Stimulated activated CD4-positive, alpha-beta T cell treated with anti-CD3 and anti-CD28 coated beads, Interleukin-15, amount 100 ng/mL, for 48 hours (primary cell): ENCODE measurements at regions not wholly inside any gene's neighbourhood (a gene's known extent, or its start where the extent isn't known, plus 50 kb on each side); places are given as distances from the start of the nearest gene placed in this dataset.

Source experiments
- DNase-seq, 2 donors: peaks; one replicate each; pipeline ENCODE4 v3.0.0-alpha.2; 2020; ENCODE audit warnings: low read depth in 2 of 2

DNA sequence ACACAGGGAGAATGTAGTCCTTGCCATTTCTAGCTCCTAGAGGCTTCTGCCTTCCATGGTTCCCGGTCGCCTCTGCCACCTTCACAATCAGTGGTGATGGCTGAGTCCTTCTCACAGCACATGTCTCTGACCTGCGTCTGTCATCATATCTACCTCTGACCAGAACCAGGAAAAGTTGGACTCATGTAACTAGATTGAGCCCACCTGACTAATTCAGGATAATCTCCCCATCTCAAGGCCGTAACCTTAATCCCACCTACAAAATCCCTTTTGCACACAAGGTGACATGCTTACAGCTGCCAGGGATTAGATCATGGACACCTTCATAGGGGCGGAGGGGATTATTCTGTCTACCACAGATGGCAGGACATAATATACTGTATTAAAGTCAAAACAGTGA lies 375.6 kb downstream of the ICE1 start:
- DNase-seq = no peak

DNA sequence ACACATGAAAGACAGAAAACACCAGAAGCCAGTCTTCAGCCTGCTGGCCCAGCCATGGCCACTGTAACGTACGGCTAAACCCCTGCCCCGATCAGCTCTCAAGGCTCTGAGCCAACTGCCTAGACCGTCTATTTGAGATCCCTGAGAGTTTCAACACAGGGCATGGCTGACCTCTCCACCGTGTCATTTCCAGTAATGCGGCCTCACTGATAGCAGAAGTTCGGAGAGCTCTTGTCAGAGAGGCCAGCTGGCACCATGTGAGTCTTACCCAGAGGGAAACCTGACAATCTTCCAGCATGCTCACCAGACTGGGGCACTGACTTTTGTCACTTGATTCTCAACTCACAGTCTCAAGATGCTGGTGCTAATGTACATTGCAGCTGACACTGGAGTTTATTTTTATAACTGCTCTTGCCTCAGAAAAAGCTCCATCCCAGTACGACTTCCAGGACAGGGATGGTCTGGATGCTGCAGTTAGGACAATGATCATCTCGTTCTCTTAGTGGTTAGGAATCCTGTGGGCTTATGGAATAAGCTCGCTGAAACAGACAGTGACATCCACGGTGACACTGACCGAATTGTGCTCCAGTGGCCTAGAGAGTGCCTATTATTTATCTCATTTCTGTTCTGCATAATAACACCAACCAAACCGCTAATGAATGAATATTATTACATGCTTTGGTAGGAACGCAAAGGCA lies 372.7 kb downstream of the ICE1 start:
- no peak for DNase-seq

DNA sequence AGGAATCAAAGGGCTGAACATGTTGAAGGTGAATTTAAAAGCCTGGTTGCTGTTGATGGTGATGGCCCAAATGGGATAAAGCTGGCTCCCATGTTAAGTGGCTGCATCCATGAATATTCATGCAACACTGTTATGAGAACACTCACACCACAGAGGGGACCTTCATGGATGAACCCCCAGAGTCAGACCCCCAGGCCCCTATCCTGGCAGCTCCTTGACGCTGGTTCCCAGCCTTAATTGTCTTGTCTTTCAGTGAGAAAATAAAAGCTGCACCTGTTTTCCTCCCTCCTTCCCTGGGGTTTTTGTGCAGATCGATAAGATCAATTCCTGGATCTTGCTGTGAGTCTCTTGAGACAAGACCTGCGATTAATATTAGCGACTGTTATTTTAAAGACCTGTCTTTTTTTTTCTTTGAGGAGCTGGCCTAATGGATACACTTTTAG lies 371.7 kb downstream of the ICE1 start:
- no peak for DNase-seq

- DNase-seq = no peak
Observed at GRCh38 chr5:5793242-5794117, 371.0 kb downstream of the ICE1 start.

DNA sequence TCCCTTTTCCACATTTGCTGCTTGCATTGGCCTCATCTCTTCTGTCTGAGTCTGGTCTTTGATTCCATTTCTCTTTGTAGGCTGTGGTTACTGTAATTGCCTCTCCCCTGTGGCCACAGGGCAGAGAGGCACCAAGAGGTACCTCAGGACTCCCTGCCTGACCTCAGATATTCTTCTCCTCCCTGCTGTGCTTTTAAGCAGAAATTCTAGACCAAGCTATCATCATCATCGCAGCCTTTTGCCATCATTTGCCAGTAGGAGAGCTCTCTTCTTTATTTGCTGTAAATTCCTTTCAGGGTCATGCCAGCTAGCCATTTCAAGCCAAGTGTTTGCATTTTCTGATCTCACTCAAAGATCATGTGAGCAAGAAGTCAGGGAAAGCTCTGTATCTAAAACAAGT lies 369.6 kb downstream of the ICE1 start:
- DNase-seq = no peak

DNA sequence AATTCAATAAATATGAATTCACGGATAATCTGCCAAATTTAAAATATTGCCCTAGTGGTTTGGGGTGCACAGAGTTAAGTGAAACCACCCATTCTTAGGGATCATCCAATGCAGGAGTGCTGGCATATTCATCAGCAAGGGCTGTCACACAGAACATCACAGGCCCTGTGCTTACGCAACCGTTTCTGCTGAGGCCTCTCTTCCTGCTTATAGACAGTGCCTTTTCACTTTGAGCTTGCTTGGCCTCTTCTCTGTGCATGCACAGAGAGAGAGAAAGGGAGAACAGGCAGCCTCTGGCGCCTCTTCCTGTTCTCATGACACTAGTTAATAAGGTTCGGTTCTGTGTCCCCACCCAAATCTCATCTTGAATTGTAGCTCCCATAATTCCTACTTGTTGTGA lies 366.3 kb downstream of the ICE1 start:
- no peak for DNase-seq

DNA sequence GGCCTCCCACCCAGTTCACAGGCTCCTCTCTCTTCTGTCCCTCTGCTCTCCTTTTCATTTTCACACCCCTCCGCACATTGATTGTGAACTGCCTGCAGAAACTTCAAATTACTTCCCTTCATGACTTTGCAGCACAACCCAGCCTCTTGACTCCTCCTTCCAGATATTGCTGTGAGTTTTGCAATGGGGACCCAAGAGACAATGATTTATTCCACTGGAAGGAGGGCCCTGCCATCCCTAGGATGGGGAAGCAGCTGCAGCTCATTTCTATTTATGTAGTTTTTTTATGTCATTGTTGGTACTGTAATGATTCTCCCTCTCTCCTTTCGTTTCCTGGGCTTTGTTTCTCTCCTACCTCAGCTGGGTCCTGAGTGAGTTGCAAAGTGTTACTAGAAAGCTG lies 364.9 kb downstream of the ICE1 start:
- no peak for DNase-seq

GRCh38 chr5:5784101-5784500 lies 361.6 kb downstream of the ICE1 start:
- no peak for DNase-seq

DNA sequence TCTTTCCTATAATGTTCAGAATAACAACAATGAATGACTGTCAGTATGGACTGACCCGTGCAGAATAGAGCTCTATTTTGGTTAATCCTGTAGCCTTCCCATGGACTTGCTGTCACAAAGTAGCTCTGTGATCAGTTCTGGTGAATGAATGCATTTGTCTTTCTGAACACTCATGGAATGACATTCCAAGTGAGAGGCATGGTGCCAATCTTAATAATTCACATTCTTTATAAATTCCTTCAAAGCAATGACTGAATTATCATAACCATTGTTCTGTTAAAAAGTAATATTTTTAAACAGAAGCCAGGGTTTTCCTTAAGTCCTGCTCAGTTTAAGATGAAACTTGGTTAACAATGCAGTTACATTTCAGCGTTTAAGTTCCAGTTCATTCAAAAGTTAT lies 360.5 kb downstream of the ICE1 start:
- DNase-seq = no peak

- DNase-seq = no peak
Observed at GRCh38 chr5:5782402-5782801, 359.9 kb downstream of the ICE1 start.

DNA sequence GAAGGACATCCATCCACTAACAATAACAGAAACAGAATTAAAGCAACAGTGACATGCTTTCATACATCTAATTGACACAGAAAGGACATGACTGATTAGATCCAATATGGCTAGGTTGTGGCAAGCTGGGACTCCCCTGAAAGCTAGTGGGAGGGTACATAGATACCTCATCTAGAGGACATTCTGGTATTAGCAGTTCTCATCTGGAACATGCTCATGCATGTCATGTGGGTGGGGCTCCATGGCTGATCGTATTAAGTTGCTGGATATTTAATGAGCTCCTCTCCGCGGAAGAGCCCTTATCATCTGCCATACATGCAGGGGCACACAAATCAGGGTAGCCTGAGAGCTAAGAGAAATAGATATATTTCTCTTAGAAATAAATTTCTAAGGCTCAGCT lies 358.9 kb downstream of the ICE1 start:
- DNase-seq = no peak

DNA sequence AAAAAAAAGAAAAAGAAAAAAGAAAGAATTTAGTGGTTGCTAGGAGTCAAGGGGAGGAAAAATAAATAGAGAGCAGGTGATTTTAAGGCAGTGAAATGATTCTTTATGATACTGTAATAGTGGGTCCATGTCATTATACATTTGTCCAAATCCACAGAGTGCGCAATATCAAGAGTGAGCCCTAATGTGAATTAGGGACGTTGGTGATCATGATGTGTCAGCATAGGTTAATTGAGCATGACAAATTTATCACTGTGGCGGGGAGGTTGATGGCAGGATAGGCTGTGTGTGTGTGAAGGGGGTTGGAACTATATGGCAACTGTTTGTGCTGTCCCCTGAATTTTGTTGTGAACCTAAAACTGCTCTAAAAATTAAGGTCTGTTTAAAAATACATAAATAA lies 357.8 kb downstream of the ICE1 start:
- no peak for DNase-seq

DNA sequence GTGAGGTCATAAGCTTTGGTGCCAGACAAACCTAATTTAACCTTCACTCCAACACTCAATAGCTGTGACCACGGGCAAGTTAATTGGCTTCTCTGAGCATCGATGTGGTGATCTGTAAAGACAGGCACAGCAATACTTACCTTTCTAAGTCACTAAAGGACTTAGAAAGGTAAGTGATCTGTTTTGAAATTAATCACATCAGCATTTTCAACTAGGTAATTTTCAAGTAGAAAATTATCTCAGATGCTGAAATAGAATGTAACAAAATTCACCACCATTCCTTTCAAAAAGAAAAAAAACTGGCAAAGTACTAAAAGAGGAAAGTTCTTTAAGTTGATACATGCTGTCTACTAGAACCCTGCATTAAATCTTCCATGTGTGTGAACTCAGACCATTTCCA lies 354.5 kb downstream of the ICE1 start:
- no peak for DNase-seq

DNA sequence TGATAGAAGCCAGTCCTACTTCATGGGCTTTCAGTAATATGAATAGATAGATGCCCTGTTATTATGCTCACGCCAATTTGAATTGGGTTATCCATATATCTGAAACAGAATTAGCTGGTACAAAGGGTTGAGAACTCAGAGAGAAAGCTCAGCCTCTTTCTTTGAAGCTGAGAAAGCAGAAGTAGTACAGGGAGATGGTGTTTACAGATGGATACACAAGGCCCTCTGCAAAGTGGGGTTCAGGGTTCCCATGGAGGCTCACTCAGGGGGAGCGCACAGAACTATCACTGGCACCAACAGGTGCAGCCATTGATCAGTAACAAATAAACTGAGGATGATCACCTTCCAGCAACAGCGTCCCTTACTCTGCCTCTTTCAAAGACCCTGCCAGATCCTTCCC lies 349.7 kb downstream of the ICE1 start:
- no peak for DNase-seq

DNA sequence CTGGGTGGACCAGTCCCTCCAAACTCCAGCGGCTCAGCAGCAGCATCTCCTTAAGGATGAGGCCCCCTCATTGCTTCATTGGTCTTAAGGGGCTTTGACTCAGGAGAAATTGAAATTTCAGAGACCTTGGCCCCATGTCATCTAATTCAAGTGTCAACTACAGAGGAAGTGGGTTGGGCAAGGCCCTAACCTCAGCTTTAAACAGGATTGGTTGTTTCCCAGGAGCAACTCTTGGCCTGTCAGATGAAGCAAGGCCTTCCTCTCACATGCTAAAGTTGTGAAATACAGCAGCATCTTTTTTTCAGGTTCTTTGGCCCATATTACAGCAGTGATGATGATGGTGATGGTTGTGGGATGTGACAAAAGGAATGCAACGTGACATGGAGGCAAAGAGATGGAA lies 348.3 kb downstream of the ICE1 start:
- DNase-seq = no peak

DNA sequence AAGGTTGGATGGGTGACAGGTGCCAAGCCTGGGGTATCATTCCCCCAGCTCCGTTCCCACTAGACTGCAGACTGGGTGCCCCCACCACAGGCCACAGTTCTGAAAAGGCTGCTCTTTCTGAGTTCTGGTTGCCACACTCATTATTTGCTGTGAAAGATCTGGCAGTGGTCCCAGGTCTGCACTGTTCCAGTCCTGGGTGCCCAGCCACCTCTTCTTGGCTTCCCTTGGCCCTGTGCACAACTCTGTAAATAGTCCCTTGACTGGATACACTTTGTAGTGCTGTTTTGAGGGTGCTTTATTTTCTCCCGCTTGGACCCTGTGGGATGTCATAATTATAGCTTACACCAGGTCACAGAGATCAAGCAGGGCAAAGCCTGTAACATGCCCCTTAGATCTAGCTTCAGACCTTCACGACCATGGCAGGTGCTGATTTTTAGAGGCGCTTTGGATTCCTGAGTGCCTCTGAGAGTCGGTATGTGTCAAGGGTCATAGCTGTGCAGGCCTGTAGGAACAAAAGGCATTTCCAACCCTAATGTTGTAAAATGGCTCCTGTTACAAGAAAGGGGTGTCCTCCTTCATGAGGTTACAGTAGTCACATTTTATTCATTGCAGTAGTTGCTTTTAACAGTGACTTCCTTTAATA lies 344.9 kb downstream of the ICE1 start:
- DNase-seq = no peak

DNA sequence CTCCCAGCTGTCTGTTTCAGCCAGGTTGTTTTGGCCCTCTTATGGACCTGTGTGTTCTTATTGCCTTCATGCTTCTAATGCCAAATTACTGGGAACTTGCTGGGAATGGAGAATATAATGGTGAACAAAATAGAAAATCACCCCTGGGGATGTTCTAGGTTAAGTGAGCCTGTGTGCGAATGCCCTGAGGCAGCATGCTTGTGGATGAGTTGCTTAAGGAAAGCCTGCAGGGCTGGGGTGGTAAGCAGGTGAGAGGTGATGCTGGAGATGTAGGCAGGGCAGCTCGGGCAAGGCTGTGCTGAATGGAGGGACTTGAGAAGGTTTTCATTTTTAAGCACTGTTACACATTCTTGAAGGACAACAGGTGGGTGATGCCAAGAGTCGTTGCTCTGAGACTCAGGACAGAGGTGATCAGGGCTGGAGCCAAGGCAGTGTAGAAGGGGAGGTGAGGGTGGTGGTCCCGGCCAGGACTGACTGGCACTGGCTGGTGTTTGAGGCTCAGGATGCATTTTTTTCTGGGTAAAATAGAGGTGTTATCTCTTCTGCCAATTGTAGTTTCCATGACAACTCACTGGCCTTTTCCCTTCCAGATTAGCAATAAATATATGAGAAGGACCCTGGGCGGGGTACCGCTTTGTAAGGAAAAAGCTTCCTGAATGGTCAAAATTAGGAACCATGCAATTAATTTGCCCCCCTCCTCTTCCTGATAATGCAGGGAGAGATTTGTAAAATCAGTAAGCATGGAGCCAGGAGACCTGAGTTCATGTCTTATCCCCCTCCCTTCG lies 342.8 kb downstream of the ICE1 start:
- DNase-seq = no peak

DNA sequence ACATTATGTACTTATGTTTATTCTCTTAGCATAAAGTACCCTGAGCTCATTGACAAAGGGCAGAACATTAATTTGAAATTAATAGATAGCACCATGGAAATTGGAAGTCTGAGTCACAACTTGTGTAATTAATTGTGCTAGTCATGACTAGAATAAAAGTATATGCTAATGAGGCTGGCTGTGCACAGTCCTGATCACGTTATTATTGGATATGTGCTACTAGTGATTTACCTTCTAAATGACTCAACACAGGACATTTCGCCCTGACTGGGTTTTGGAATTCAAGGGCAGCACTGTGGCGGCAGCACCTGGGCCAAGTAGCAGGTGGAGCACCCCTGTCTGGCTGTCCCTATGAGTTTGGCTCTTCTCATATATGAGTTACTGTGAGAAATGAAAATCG lies 341.8 kb downstream of the ICE1 start:
- no peak for DNase-seq

DNA sequence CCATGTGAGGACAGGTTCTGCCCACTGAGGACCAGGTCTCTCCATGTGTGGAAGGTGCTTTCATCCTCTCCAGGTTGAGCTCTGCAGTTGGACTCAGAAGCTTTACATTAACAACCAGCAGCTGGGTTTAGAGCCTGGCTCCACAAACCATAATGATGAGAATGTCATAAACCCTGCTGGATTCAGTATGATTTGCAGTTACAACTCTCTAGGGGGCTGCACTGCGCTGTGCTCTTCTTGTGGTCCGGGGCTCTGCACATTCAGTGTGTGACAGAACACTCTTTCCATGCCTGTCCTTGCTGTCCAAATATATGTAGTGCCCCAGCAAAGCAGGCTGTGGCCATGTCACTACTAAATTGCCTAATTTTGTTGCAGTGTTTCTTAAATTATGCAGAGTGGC lies 334.3 kb downstream of the ICE1 start:
- no peak for DNase-seq

DNA sequence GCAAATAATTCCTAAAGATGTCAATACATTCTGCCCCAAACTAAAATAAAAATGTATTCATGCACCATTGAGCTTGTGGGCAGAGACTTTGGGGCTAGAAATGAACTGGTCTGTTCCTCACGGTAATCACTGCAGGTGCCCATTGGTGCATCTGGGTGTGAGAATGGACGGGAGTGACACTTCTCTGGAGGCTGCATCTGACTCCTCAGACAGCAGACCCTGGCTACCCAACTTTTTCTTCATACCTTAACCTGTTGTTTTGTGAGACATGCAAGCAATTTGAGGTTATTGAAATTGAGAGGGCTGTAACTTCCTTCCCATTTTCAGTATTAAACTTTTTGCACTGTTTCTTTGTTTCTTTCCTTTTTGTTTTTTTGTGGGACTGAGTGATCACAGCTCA lies 333.4 kb downstream of the ICE1 start:
- no peak for DNase-seq

DNA sequence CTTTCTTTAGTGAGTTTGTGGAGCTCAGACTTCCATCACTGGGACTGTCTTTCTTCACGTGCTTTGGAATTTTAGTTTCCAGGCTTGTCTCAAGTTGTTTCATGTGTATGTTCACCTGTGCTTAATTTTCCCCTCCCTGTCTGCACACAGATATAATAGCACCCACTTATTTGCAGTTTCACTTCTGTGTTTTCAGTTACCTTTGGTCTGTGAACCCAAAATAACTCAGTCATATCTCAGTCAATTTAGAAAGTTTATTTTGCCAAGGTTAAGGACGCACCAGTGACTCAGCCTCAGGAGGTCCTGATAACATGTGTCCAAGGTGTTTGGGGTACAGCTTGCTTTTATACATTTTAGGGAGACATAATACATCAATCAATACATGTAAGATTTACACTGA lies 330.4 kb downstream of the ICE1 start:
- no peak for DNase-seq

GRCh38 chr5:5751987-5752386 lies 329.5 kb downstream of the ICE1 start:
- no peak for DNase-seq
